ENCODE measurements at regions not wholly inside any gene's neighbourhood (a gene's known extent, or its start where the extent isn't known, plus 50 kb on each side); places are given as distances from the start of the nearest gene placed in this dataset.

- POLR2A ChIA-PET: no interaction called here
- TF ChIP-seq BHLHE40 (IDR thresholded peaks at IDR 0.05; ENCODE audit: borderline replicate concordance) (no peak), FOXM1 (IDR thresholded peaks at IDR 0.05; ENCODE audit: borderline replicate concordance) (no peak), FOXK2 (IDR thresholded peaks at IDR 0.05) (no peak)
- CTCF ChIA-PET: interaction anchor here (1.1 kb wide), 1 partner anchor 10 kb away, joined by 3 read pairs; no protein-coding TSS in a partner anchor
- no peak for DNase-seq (ENCODE audit: extremely low spot score)
Observed at GRCh38 chr4:52535793-52536192, 123.3 kb downstream of the USP46 start.
